ENCODE measurements at regions not wholly inside any gene's neighbourhood (a gene's known extent, or its start where the extent isn't known, plus 50 kb on each side); places are given as distances from the start of the nearest gene placed in this dataset.

DNA sequence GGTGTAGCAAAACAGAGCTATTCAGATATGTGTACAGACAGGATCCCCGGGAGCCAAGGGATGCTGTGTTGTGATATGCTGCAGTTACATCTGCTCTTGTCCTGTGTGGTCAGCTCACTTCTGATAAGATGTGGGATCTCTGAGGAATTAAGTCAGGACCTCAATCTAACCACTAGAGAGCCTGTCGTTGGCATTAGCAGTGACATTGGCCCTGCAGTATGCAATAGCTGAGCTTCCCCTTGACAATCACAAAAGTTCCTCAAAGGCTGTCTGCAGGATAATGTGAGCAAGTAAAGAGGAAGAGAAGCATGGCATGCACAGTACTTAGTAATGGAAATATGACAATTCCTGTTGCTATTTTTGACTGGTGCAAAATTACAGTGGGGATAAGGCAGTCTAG is 203.4 kb upstream of the MIR17HG start:
- Histone ChIP-seq H3K4me3 (no peak overlapping the region), H3K9me3 (replicated peaks) (no peaks in the 10 kb centered on the region), H3K27ac (no peak overlapping the region), H3K4me1 (replicated peaks) (no peaks in the 10 kb centered on the region), H3K36me3 (no peaks in the 10 kb centered on the region), H3K27me3 (replicated peaks) (no peaks in the 10 kb centered on the region)
- no peak for DNase-seq (ENCODE audit: low read depth in 1 of 2, low spot score in 2 of 2)

DNA sequence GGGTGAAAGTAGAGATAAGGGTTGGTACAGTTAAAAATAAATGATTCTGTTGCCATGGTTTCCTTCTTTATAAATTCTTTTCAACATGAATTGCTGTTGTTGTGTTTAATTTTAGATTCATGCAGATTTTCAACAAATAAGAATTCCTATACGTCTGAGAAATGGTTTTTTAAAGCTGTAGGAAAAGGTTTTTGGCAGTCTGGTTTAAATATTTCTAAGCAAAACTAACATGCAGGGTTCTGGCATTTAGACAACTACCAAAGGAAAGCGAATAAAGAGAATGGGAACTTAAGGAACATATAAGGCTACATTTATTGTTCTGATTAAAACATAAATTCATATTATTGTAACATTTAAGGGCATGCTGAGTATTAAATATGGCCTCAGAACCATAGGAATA is 203.0 kb upstream of the MIR17HG start:
- no peaks in the 10 kb centered on the region for H3K9me3 ChIP-seq (replicated peaks)
- no peaks in the 10 kb centered on the region for H3K27me3 ChIP-seq (replicated peaks)
- no peaks in the 10 kb centered on the region for H3K36me3 ChIP-seq
- H3K27ac ChIP-seq, result no peak overlapping the region
- no peaks in the 10 kb centered on the region for H3K4me1 ChIP-seq (replicated peaks)
- DNase-seq (ENCODE audit: low read depth in 1 of 2, low spot score in 2 of 2), result no peak
- no peak overlapping the region for H3K4me3 ChIP-seq

DNA sequence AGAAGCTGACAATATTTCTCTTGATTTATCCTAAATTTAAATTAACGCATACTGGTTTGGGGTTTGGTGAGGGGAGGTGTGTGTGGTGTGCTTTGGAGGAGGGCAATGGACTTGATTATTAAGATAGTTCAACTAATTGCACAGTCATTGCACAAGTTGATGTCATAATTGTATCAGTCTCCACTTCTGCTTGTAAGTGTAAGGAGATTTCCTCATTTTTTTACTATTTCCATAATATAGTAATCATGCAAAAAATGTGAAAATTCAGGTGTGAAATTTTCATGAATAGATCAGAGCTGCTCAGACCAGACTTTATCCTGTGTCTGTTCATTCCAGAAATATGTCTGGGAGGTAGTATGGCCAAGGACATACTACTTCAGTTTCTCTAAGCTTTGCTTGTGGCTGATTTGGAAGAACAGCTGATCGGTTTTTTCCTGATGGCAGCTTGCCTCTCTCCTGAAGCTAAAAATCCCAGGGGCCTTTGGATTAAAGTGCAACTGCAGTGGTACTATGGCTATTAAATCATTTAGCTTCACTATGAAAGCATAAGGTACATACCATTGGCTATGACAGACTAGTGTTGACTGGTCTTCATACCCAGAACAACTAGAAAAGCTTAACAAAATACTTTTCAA is 201.8 kb upstream of the MIR17HG start:
- H3K27ac ChIP-seq, result no peak overlapping the region
- H3K4me1 ChIP-seq (replicated peaks), result no peaks in the 10 kb centered on the region
- H3K9me3 ChIP-seq (replicated peaks), result no peaks in the 10 kb centered on the region
- no peaks in the 10 kb centered on the region for H3K36me3 ChIP-seq
- H3K4me3 ChIP-seq, result no peak overlapping the region
- no peak for DNase-seq (ENCODE audit: low read depth in 1 of 2, low spot score in 2 of 2)
- H3K27me3 ChIP-seq (replicated peaks), result no peaks in the 10 kb centered on the region

- Histone ChIP-seq H3K36me3 (no peaks in the 10 kb centered on the region), H3K4me1 (replicated peaks) (no peaks in the 10 kb centered on the region), H3K4me3 (no peak overlapping the region), H3K27me3 (replicated peaks) (no peaks in the 10 kb centered on the region), H3K27ac (no peak overlapping the region), H3K9me3 (replicated peaks) (no peaks in the 10 kb centered on the region)
- DNase-seq (ENCODE audit: low read depth in 1 of 2, low spot score in 2 of 2), result no peak
Measured at GRCh38 chr13:91146601-91147000, 200.9 kb upstream of the MIR17HG start.

- Histone ChIP-seq H3K27ac (no peak overlapping the region), H3K4me3 (no peak overlapping the region), H3K27me3 (replicated peaks) (no peaks in the 10 kb centered on the region), H3K9me3 (replicated peaks) (no peaks in the 10 kb centered on the region), H3K4me1 (replicated peaks) (no peaks in the 10 kb centered on the region), H3K36me3 (no peaks in the 10 kb centered on the region)
- DNase-seq (ENCODE audit: low read depth in 1 of 2, low spot score in 2 of 2), result no peak
Measured at GRCh38 chr13:91148098-91148497, 199.4 kb upstream of the MIR17HG start.

DNA sequence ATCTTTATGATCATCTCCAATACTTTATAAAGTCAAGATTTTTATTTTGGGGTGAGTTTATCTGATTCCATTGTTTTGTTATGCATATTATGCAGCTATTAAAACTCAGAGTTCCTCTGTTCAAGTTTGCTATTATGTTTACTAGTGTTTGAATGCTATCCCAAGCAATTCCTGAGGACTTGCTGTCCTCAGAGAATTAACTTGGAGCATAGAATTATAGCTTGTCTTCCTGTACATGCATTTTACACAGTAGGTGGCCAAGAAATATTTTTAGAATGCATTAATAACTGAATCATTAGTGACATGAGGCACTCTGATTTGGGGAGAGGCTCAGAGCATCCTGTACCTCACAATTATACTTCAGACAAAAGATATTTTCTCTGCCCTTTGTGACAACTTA is 195.6 kb upstream of the MIR17HG start:
- DNase-seq (ENCODE audit: low read depth in 1 of 2, low spot score in 2 of 2), result no peak
- Histone ChIP-seq H3K9me3 (replicated peaks) (no peaks in the 10 kb centered on the region), H3K4me3 (no peak overlapping the region), H3K27ac (no peak overlapping the region), H3K4me1 (replicated peaks) (no peaks in the 10 kb centered on the region), H3K27me3 (replicated peaks) (no peaks in the 10 kb centered on the region), H3K36me3 (no peaks in the 10 kb centered on the region)

GRCh38 chr13:91153372-91153771 is 194.1 kb upstream of the MIR17HG start:
- Histone ChIP-seq H3K9me3 (replicated peaks) (no peaks in the 10 kb centered on the region), H3K36me3 (no peaks in the 10 kb centered on the region), H3K4me1 (replicated peaks) (no peaks in the 10 kb centered on the region), H3K27me3 (replicated peaks) (no peaks in the 10 kb centered on the region), H3K27ac (no peak overlapping the region), H3K4me3 (no peak overlapping the region)
- no peak for DNase-seq (ENCODE audit: low read depth in 1 of 2, low spot score in 2 of 2)

- no peak for DNase-seq (ENCODE audit: low read depth in 1 of 2, low spot score in 2 of 2)
- Histone ChIP-seq H3K36me3 (no peaks in the 10 kb centered on the region), H3K4me1 (replicated peaks) (no peaks in the 10 kb centered on the region), H3K4me3 (no peak overlapping the region), H3K27me3 (replicated peaks) (no peaks in the 10 kb centered on the region), H3K27ac (no peak overlapping the region), H3K9me3 (replicated peaks) (no peaks in the 10 kb centered on the region)
Measured at GRCh38 chr13:91154558-91155353, 192.7 kb upstream of the MIR17HG start.

- no peaks in the 10 kb centered on the region for H3K27me3 ChIP-seq (replicated peaks)
- H3K9me3 ChIP-seq (replicated peaks), result no peaks in the 10 kb centered on the region
- H3K27ac ChIP-seq, result no peak overlapping the region
- H3K4me1 ChIP-seq (replicated peaks), result no peaks in the 10 kb centered on the region
- H3K36me3 ChIP-seq, result no peaks in the 10 kb centered on the region
- no peak overlapping the region for H3K4me3 ChIP-seq
- no peak for DNase-seq (ENCODE audit: low read depth in 1 of 2, low spot score in 2 of 2)
Measured at GRCh38 chr13:91155512-91156114, 191.9 kb upstream of the MIR17HG start.

- Histone ChIP-seq H3K27ac (no peak overlapping the region), H3K4me3 (no peak overlapping the region), H3K4me1 (replicated peaks) (no peaks in the 10 kb centered on the region), H3K27me3 (replicated peaks) (no peaks in the 10 kb centered on the region), H3K9me3 (replicated peaks) (no peaks in the 10 kb centered on the region), H3K36me3 (no peaks in the 10 kb centered on the region)
- DNase-seq (ENCODE audit: low read depth in 1 of 2, low spot score in 2 of 2), result no peak
Measured at GRCh38 chr13:91157273-91158016, 190.0 kb upstream of the MIR17HG start.

GRCh38 chr13:91158017-91158395 is 189.5 kb upstream of the MIR17HG start:
- DNase-seq (ENCODE audit: low read depth in 1 of 2, low spot score in 2 of 2), result no peak
- no peaks in the 10 kb centered on the region for H3K4me1 ChIP-seq (replicated peaks)
- H3K4me3 ChIP-seq, result no peak overlapping the region
- no peak overlapping the region for H3K27ac ChIP-seq
- H3K36me3 ChIP-seq, result no peaks in the 10 kb centered on the region
- H3K9me3 ChIP-seq (replicated peaks), result no peaks in the 10 kb centered on the region
- no peaks in the 10 kb centered on the region for H3K27me3 ChIP-seq (replicated peaks)

DNA sequence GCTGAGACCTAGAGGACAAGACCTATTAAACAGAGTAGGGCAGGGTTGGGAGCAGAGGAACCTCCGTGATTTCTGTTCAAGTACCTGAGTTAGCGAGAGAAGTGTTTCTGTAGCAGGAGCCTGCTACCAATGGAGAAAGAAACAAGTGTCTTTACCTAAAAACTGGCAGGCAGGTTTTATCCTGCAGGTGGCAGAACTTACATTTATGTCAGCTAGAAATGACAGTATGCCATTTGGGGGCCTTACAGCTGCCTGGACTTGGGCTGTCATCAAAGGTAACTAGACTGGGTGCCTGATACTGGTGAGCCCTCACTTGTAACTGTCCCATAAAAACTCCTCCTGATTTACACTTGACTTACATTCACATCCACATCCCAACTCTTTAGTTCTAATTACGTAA is 185.3 kb upstream of the MIR17HG start:
- H3K27ac ChIP-seq, result no peak overlapping the region
- no peaks in the 10 kb centered on the region for H3K9me3 ChIP-seq (replicated peaks)
- no peak for DNase-seq (ENCODE audit: low read depth in 1 of 2, low spot score in 2 of 2)
- no peaks in the 10 kb centered on the region for H3K36me3 ChIP-seq
- H3K4me3 ChIP-seq, result no peak overlapping the region
- no peaks in the 10 kb centered on the region for H3K27me3 ChIP-seq (replicated peaks)
- no peaks in the 10 kb centered on the region for H3K4me1 ChIP-seq (replicated peaks)

DNA sequence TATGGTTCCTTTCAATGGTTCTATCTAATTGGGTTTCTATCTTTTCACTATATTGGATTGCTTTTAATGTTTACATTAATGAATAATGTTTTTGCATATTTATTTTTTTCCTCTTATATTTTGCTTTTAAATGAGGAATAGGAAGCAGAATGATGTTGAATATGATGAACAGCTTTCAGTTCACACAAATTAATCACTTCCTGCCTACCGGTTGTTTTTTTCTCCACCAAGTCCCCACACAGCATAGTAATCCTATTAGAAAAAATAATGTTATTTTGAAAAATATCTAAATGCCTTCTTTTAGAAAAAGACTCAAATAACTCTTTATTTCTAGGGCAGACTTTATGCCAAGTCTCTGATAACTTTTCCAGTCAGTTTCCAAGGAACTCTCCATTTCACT is 184.9 kb upstream of the MIR17HG start:
- Histone ChIP-seq H3K36me3 (no peaks in the 10 kb centered on the region), H3K27ac (no peak overlapping the region), H3K4me1 (replicated peaks) (no peaks in the 10 kb centered on the region), H3K27me3 (replicated peaks) (no peaks in the 10 kb centered on the region), H3K9me3 (replicated peaks) (no peaks in the 10 kb centered on the region), H3K4me3 (no peak overlapping the region)
- no peak for DNase-seq (ENCODE audit: low read depth in 1 of 2, low spot score in 2 of 2)

GRCh38 chr13:91165758-91166157 is 181.7 kb upstream of the MIR17HG start:
- Histone ChIP-seq H3K27ac (no peak overlapping the region), H3K27me3 (replicated peaks) (0 out of 2 replicates have a peak, but pooled peaks cover 2% of the 10 kb centered on the region)
- no peak for DNase-seq (ENCODE audit: low read depth in 1 of 2, low spot score in 2 of 2)

More at GRCh38 chr13:91165758-91166157, 181.7 kb upstream of the MIR17HG start:
- Histone ChIP-seq H3K4me3 (no peak overlapping the region), H3K4me1 (replicated peaks) (no peaks in the 10 kb centered on the region), H3K36me3 (no peaks in the 10 kb centered on the region), H3K9me3 (replicated peaks) (no peaks in the 10 kb centered on the region)
